HCT116 (cell line): ENCODE measurements at regions not wholly inside any gene's neighbourhood (a gene's known extent, or its start where the extent isn't known, plus 50 kb on each side); places are given as distances from the start of the nearest gene placed in this dataset.

Experiments used
- ATAC-seq: fragments of 200-7000 bp; cut with Tn5 transposase; 2 replicates; pipeline ENCODE4 v1.9.1; 2020; ENCODE audit warnings: mild to moderate bottlenecking, moderate library complexity
- BruUV-seq: library from RNA; stranded (reverse); fragments of 400-500 nt; replicated peaks from 2 replicates; lab custom pipeline; 2021; lab: Mats Ljungman, UMichigan
- CTCF ChIA-PET: fragments of 300-600 bp; sonication (Branson Sonifier 250); formaldehyde crosslinking; loops from one replicate; lab custom pipeline; 2021; ENCODE audit warnings: antibody characterized with exemption; lab: Charles Lee
- POLR2A ChIA-PET: fragments of 300-600, 350-600 bp; sonication (Branson Sonifier 250); formaldehyde crosslinking; loops from one replicate; lab custom pipeline; 2021; ENCODE audit warnings: antibody characterized with exemption; lab: Charles Lee
- RAD21 ChIA-PET, 2 experiments: fragments of 300-600 bp; sonication (Branson Sonifier 250); formaldehyde crosslinking; loops; one replicate each; lab custom pipeline; 2023; ENCODE audit warnings: low total read pairs in 2 of 2; ENCODE audit not compliant: uncharacterized antibody in 2 of 2, unreplicated experiment in 2 of 2, low non-redundant PET in 1 of 2; lab: Charles Lee
- DNase-seq: peaks from one replicate; pipeline ENCODE4 v3.0.0-alpha.2; 2010; ENCODE audit warnings: low read depth, low spot score
- H2AFZ ChIP-seq: fragments of 200-600 bp; shearing (Covaris generic), sonication (generic); 2 replicates; pipeline ENCODE4 v1.6.1; 2017; ENCODE audit warnings: low read depth, mixed run types, mixed read lengths, antibody characterized with exemption, low read length; ENCODE audit not compliant: poor library complexity, severe bottlenecking
- H3K27ac ChIP-seq: 2 replicates; pipeline ENCODE4 v1.5.1; 2012; ENCODE audit warnings: low read depth, low read length
- H3K27me3 ChIP-seq: fragments of 200-600 bp; sonication (generic); 2 replicates; pipeline ENCODE4 v1.6.1; 2016; ENCODE audit warnings: mixed run types, low read length, mixed read lengths; ENCODE audit not compliant: insufficient read depth
- H3K36me3 ChIP-seq, 2 experiments: fragments of 200-500 bp in 1 of 2; fragments of 200-600 bp in 1 of 2; sonication (Bioruptor generic) in 1 of 2; sonication (generic) in 1 of 2; 2 replicates each; pipeline versions ENCODE4 v1.5.1 to v1.6.1; 2014 to 2016; ENCODE audit warnings: low read length in 2 of 2, inconsistent platforms in 1 of 2, mixed read lengths in 1 of 2, mixed run types in 1 of 2; ENCODE audit not compliant: insufficient read depth in 2 of 2, control insufficient read depth in 1 of 2
- H3K4me1 ChIP-seq, 2 experiments: fragments of 200-600 bp in 1 of 2; sonication (generic) in 1 of 2; 2 replicates each; pipeline versions ENCODE4 v1.5.1 to v1.6.1; 2012 to 2017; ENCODE audit warnings: low read length in 2 of 2, inconsistent platforms in 1 of 2, mild to moderate bottlenecking in 1 of 2, mixed read lengths in 1 of 2, mixed run types in 1 of 2, moderate library complexity in 1 of 2; ENCODE audit not compliant: insufficient read depth in 2 of 2, control insufficient read depth in 1 of 2
- H3K4me2 ChIP-seq: fragments of 200-600 bp; sonication (generic); 2 replicates; pipeline ENCODE4 v1.6.1; 2017; ENCODE audit warnings: mixed run types, low read length, mixed read lengths
- H3K4me3 ChIP-seq, 2 experiments: fragments of 200-600 bp in 1 of 2; sonication (generic) in 1 of 2; replicated peaks in 1 of 2; 2 replicates each; pipeline ENCODE4 v1.5.1; 2011 to 2016; ENCODE audit warnings: low read length in 2 of 2, control low read depth in 1 of 2, low read depth in 1 of 2, mild to moderate bottlenecking in 1 of 2, mixed read lengths in 1 of 2, mixed run types in 1 of 2
- H3K79me2 ChIP-seq: fragments of 200-600 bp; sonication (generic); 2 replicates; pipeline ENCODE4 v1.6.1; 2017; ENCODE audit warnings: mild to moderate bottlenecking, mixed run types, low read length, moderate library complexity, mixed read lengths; ENCODE audit not compliant: insufficient read depth
- H3K9ac ChIP-seq: fragments of 200-600 bp; sonication (generic); 2 replicates; pipeline ENCODE4 v1.6.1; 2016; ENCODE audit warnings: low read length, mixed read lengths
- H3K9me2 ChIP-seq: fragments of 200-600 bp; sonication (generic), shearing (Covaris generic); 2 replicates; pipeline ENCODE4 v1.6.1; 2017; ENCODE audit warnings: mixed run types, mild to moderate bottlenecking, moderate library complexity; ENCODE audit not compliant: insufficient read depth
- H3K9me3 ChIP-seq, 2 experiments: fragments of 200-500 bp in 1 of 2; fragments of 200-600 bp in 1 of 2; sonication (Bioruptor generic) in 1 of 2; sonication (generic) in 1 of 2; 2 replicates each; pipeline ENCODE4 v1.6.1; 2014 to 2017; ENCODE audit warnings: low read length in 2 of 2, mixed read lengths in 2 of 2, inconsistent platforms in 1 of 2, low read depth in 1 of 2, mild to moderate bottlenecking in 1 of 2, mixed run types in 1 of 2, moderate library complexity in 1 of 2; ENCODE audit not compliant: control insufficient read depth in 1 of 2, insufficient read depth in 1 of 2
- H4K20me1 ChIP-seq: fragments of 200-600 bp; sonication (generic), shearing (Covaris generic); 2 replicates; pipeline ENCODE4 v1.6.1; 2017; ENCODE audit warnings: mixed run types, mild to moderate bottlenecking, moderate library complexity; ENCODE audit not compliant: insufficient read depth
- CTCF ChIP-seq, 3 experiments: fragments of 200-600 bp in 1 of 3; sonication (generic) in 1 of 3; IDR thresholded peaks in 2 of 3; conservative IDR thresholded peaks in 1 of 3; 2 replicates each; pipeline ENCODE4 v1.5.1; 2012 to 2017; ENCODE audit warnings: low read depth in 2 of 3, low read length in 2 of 3, antibody characterized with exemption in 1 of 3, borderline replicate concordance in 1 of 3, control low read depth in 1 of 3, mild to moderate bottlenecking in 1 of 3, mixed read lengths in 1 of 3, mixed run types in 1 of 3, moderate library complexity in 1 of 3; ENCODE audit not compliant: insufficient read depth in 1 of 3
- ELF1 ChIP-seq: IDR thresholded peaks from 2 replicates; pipeline ENCODE4 v1.6.1; 2012; ENCODE audit warnings: low read depth, borderline replicate concordance
- FOSL1 ChIP-seq: IDR thresholded peaks from 2 replicates; pipeline ENCODE4 v1.6.1; 2012; ENCODE audit warnings: low read depth
- JUND ChIP-seq: IDR thresholded peaks from 2 replicates; pipeline ENCODE4 v1.6.1; 2012
- POLR2A ChIP-seq: IDR thresholded peaks from 2 replicates; pipeline ENCODE4 v1.7.0; 2011; ENCODE audit warnings: borderline replicate concordance; ENCODE audit not compliant: insufficient read depth, insufficient read length; ENCODE audit errors: extremely low read depth
- POLR2AphosphoS5 ChIP-seq: IDR thresholded peaks from 2 replicates; pipeline ENCODE4 v1.6.1; 2011; ENCODE audit warnings: mild to moderate bottlenecking, low read depth, low read length, moderate library complexity
- SIN3A ChIP-seq: IDR thresholded peaks from 2 replicates; pipeline ENCODE4 v1.6.1; 2012; ENCODE audit warnings: low read depth
- TCF7L2 ChIP-seq: IDR thresholded peaks from 2 replicates; pipeline ENCODE4 v1.7.0; 2011; ENCODE audit warnings: borderline replicate concordance, inconsistent platforms; ENCODE audit not compliant: insufficient read depth, insufficient read length; ENCODE audit errors: extremely low read depth
- ZFX ChIP-seq: fragments of 450-650 bp; IDR thresholded peaks from 2 replicates; pipeline ENCODE4 v1.6.1; 2017
- ZNF274 ChIP-seq: fragments of 200-500 bp; sonication (Bioruptor generic); IDR thresholded peaks from 2 replicates; pipeline ENCODE4 v1.6.1; 2014; ENCODE audit warnings: mild to moderate bottlenecking, low read depth, low read length, inconsistent platforms
- intact Hi-C: fragments of 100-400 bp; cut with micrococcal nuclease; formaldehyde crosslinking; loops from 2 replicates; pipeline ENCODE4 v1.10.0; 2022
- TF ChIP-seq, protein P1 (sequence below): IDR thresholded peaks from 2 replicates; pipeline ENCODE4 v1.6.1; 2012; ENCODE audit warnings: low read depth

- Histone ChIP-seq H3K9ac (no peak overlapping the region), H3K79me2 (no peaks in the 10 kb centered on the region), H3K4me2 (no peak overlapping the region), H3K4me3 (no peak overlapping the region), H3K9me3 (no peaks in the 10 kb centered on the region)
- ChIA-PET RAD21 (no interaction called here), POLR2A (no interaction called here)
- TF ChIP-seq TCF7L2: no peak
- TF ChIP-seq JUND: no peak
- TF ChIP-seq, protein P1, sequence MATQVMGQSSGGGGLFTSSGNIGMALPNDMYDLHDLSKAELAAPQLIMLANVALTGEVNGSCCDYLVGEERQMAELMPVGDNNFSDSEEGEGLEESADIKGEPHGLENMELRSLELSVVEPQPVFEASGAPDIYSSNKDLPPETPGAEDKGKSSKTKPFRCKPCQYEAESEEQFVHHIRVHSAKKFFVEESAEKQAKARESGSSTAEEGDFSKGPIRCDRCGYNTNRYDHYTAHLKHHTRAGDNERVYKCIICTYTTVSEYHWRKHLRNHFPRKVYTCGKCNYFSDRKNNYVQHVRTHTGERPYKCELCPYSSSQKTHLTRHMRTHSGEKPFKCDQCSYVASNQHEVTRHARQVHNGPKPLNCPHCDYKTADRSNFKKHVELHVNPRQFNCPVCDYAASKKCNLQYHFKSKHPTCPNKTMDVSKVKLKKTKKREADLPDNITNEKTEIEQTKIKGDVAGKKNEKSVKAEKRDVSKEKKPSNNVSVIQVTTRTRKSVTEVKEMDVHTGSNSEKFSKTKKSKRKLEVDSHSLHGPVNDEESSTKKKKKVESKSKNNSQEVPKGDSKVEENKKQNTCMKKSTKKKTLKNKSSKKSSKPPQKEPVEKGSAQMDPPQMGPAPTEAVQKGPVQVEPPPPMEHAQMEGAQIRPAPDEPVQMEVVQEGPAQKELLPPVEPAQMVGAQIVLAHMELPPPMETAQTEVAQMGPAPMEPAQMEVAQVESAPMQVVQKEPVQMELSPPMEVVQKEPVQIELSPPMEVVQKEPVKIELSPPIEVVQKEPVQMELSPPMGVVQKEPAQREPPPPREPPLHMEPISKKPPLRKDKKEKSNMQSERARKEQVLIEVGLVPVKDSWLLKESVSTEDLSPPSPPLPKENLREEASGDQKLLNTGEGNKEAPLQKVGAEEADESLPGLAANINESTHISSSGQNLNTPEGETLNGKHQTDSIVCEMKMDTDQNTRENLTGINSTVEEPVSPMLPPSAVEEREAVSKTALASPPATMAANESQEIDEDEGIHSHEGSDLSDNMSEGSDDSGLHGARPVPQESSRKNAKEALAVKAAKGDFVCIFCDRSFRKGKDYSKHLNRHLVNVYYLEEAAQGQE: no peak
- TF ChIP-seq, all 23 proteins: peak for 0
- intact Hi-C loops: no loop called here
- CTCF ChIA-PET: no interaction called here
- Histone ChIP-seq H3K36me3 (no peaks in the 10 kb centered on the region), H3K4me1 (no peaks in the 10 kb centered on the region), H3K27ac (no peak overlapping the region), H4K20me1 (no peaks in the 10 kb centered on the region), H2AFZ (no peak overlapping the region), H3K9me2 (no peaks in the 10 kb centered on the region), H3K27me3 (no peaks in the 10 kb centered on the region)
- BruUV-seq: no TSS peak
- DNase-seq (no peak), ATAC-seq (no peak)
Observed at GRCh38 chr4:106615410-106615945, 246.9 kb upstream of the GIMD1 start.

GRCh38 chr4:106614441-106614840 lies 245.9 kb upstream of the GIMD1 start:
- Histone ChIP-seq H3K4me1 (no peaks in the 10 kb centered on the region), H3K27ac (no peak overlapping the region), H3K9ac (no peak overlapping the region), H3K9me3 (no peaks in the 10 kb centered on the region), H3K79me2 (no peaks in the 10 kb centered on the region), H3K4me3 (no peak overlapping the region), H3K27me3 (no peaks in the 10 kb centered on the region), H3K9me2 (no peaks in the 10 kb centered on the region), H4K20me1 (no peaks in the 10 kb centered on the region), H3K4me2 (no peak overlapping the region), H2AFZ (no peak overlapping the region), H3K36me3 (no peaks in the 10 kb centered on the region)
- BruUV-seq: no TSS peak
- DNase-seq (no peak), ATAC-seq (no peak)
- CTCF ChIA-PET: no interaction called here
- POLR2A ChIA-PET: no interaction called here
- intact Hi-C loops: no loop called here
- RAD21 ChIA-PET: no interaction called here
- no peak for TF ChIP-seq ZNF274
- no peak for TF ChIP-seq ELF1
- TF ChIP-seq JUND: no peak
- no peak for TF ChIP-seq POLR2AphosphoS5
- TF ChIP-seq ZFX: no peak
- no peak for TF ChIP-seq FOSL1
- TF ChIP-seq, protein P1: no peak
- TF ChIP-seq POLR2A: no peak
- TF ChIP-seq CTCF (IDR thresholded peaks at IDR 0.05 in 2 of 3, conservative IDR thresholded peaks at IDR 0.05 in 1 of 3; ENCODE audit: borderline replicate concordance in 1 of 3, insufficient read depth in 1 of 3, low read depth in 2 of 3, low read length in 2 of 3): no peak
- no peak for TF ChIP-seq SIN3A
